Uterus (tissue), 3 donors: ENCODE measurements at regions not wholly inside any gene's neighbourhood (a gene's known extent, or its start where the extent isn't known, plus 50 kb on each side); places are given as distances from the start of the nearest gene placed in this dataset.

Experiments used
- DNase-seq, 2 donors: peaks; one replicate each; pipeline ENCODE4 v3.0.0-alpha.2; 2019 to 2020
- H3K27ac ChIP-seq, 2 donors: fragments of 200-600 bp; sonication (generic); 1 replicate in 1 of 2; 2 replicates in 1 of 2; pipeline ENCODE4 v1.5.1; 2016 to 2018
- H3K27me3 ChIP-seq, 2 donors: fragments of 200-600 bp; sonication (generic); one replicate each; pipeline ENCODE4 v1.5.1; 2018 to 2019; ENCODE audit warnings: control low read depth in 1 of 2
- H3K36me3 ChIP-seq, 2 donors: fragments of 200-600 bp; sonication (generic); one replicate each; pipeline ENCODE4 v1.5.1; 2019; ENCODE audit warnings: control low read depth in 1 of 2
- H3K4me1 ChIP-seq, 2 donors: fragments of 200-600 bp; sonication (generic); one replicate each; pipeline ENCODE4 v1.5.1; 2018 to 2019; ENCODE audit warnings: control low read depth in 1 of 2
- H3K4me3 ChIP-seq, 2 donors: fragments of 200-600 bp; sonication (generic); 1 replicate in 1 of 2; 2 replicates in 1 of 2; pipeline ENCODE4 v1.5.1; 2018 to 2019; ENCODE audit warnings: mild to moderate bottlenecking in 1 of 2
- H3K9me3 ChIP-seq, 2 donors: fragments of 200-600 bp; sonication (generic); one replicate each; pipeline ENCODE4 v1.5.1; 2019; ENCODE audit warnings: control low read depth in 1 of 2
- POLR2A ChIP-seq, 2 donors: fragments of 450-650 bp; IDR thresholded peaks; one replicate each; pipeline ENCODE4 v1.6.1; 2016; ENCODE audit warnings: antibody characterized with exemption in 2 of 2, mild to moderate bottlenecking in 1 of 2, moderate library complexity in 1 of 2
- intact Hi-C: fragments of 100-400 bp; cut with DNase I; formaldehyde crosslinking; loops from one replicate; pipeline ENCODE4 v1.15.1; 2023; ENCODE audit warnings: low total_unique reads
- TF ChIP-seq, protein P1 (sequence below), 4 experiments: fragments of 200-600 bp in 2 of 4; fragments of 450-650 bp in 2 of 4; sonication (generic) in 2 of 4; IDR thresholded peaks; one replicate each; pipeline ENCODE4 v1.5.1; 2016 to 2019; ENCODE audit warnings: antibody characterized with exemption in 4 of 4, mild to moderate bottlenecking in 2 of 4, moderate library complexity in 1 of 4
- donor health status: DM: yes; HTN: yes; CAD: no.

DNA sequence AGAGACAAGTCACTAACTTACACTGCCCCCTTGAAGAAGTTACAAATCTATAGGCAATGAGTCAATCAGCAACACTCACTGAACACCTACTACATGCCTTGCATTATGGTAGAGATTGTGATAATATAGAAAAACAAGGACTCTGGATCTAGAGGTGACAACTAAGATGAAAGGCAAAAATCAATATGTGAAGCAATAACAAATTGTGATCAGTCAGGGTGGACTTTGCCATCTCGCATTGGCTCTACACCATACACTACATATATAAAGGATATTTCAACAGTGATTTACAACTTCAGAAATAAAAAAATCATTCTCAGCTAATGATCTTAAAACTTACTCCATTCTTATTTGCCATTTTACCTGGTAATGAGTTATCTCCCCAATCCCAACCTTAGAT lies 210.7 kb upstream of the CD96 start:
- Histone ChIP-seq H3K4me3 (no peak overlapping the region), H3K9me3 (no peaks in the 10 kb centered on the region), H3K36me3 (no peaks in the 10 kb centered on the region), H3K27ac (no peak overlapping the region), H3K4me1 (no peaks in the 10 kb centered on the region), H3K27me3 (no peaks in the 10 kb centered on the region)
- intact Hi-C loops: no loop called here
- TF ChIP-seq POLR2A (IDR thresholded peaks at IDR 0.05): no peak
- TF ChIP-seq, protein P1, sequence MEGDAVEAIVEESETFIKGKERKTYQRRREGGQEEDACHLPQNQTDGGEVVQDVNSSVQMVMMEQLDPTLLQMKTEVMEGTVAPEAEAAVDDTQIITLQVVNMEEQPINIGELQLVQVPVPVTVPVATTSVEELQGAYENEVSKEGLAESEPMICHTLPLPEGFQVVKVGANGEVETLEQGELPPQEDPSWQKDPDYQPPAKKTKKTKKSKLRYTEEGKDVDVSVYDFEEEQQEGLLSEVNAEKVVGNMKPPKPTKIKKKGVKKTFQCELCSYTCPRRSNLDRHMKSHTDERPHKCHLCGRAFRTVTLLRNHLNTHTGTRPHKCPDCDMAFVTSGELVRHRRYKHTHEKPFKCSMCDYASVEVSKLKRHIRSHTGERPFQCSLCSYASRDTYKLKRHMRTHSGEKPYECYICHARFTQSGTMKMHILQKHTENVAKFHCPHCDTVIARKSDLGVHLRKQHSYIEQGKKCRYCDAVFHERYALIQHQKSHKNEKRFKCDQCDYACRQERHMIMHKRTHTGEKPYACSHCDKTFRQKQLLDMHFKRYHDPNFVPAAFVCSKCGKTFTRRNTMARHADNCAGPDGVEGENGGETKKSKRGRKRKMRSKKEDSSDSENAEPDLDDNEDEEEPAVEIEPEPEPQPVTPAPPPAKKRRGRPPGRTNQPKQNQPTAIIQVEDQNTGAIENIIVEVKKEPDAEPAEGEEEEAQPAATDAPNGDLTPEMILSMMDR (IDR thresholded peaks at IDR 0.05): no peak
- no peak for DNase-seq

DNA sequence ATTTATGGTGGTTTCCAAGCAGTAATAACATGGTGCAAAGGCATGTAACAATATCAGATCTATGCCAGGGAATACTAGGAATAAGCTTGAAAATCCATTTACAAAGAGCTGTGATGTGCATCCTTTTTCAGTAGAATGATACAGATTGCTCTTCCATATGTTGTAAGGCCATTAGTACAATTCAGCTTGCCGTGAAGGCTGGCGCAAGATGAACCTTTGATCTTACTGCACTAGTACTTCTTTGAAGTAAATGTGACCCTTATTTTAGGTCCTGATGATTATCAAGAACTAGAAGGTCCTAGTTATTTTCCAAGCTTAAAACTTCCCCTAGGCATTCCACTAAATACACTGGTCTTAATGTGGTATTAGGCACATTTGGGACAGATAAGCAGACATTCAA lies 210.1 kb upstream of the CD96 start:
- Histone ChIP-seq H3K27ac (no peak overlapping the region), H3K4me3 (no peak overlapping the region), H3K27me3 (no peaks in the 10 kb centered on the region), H3K4me1 (no peaks in the 10 kb centered on the region), H3K9me3 (no peaks in the 10 kb centered on the region), H3K36me3 (no peaks in the 10 kb centered on the region)
- TF ChIP-seq POLR2A (IDR thresholded peaks at IDR 0.05): no peak
- TF ChIP-seq, protein P1 (IDR thresholded peaks at IDR 0.05): no peak
- DNase-seq: no peak
- intact Hi-C loops: no loop called here

DNA sequence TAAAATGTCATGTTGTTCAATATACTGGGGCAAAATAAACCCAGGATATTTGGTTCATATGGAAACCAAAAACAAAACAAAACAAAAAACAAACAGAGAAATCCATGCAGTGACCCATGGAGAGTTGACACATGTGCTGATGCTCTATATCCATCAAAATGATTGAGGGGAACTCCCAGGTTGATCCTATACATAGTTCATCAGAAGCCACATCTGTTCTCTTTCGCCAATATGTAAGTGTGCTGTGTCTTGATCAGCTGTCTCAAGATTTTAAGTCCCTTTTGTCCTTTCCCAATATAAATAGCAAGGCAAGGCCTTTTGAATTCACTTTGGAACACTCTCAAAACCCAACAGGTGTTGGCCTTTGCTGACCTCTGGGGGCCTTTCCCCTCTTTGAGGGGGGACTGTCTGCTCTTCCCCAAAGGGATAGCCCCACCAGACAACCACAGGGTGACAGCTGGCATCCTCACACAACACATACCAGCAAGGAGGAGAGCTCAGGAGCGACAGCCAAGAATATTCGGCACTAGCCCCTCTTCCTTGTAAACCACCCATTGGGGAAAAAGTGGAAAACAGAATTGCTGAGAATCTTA lies 209.4 kb upstream of the CD96 start:
- Histone ChIP-seq H3K9me3 (no peaks in the 10 kb centered on the region), H3K27ac (no peak overlapping the region), H3K36me3 (no peaks in the 10 kb centered on the region), H3K27me3 (no peaks in the 10 kb centered on the region), H3K4me3 (no peak overlapping the region), H3K4me1 (no peaks in the 10 kb centered on the region)
- no peak for DNase-seq
- intact Hi-C loops: no loop called here
- TF ChIP-seq POLR2A (IDR thresholded peaks at IDR 0.05): no peak
- TF ChIP-seq, protein P1 (IDR thresholded peaks at IDR 0.05): no peak

DNA sequence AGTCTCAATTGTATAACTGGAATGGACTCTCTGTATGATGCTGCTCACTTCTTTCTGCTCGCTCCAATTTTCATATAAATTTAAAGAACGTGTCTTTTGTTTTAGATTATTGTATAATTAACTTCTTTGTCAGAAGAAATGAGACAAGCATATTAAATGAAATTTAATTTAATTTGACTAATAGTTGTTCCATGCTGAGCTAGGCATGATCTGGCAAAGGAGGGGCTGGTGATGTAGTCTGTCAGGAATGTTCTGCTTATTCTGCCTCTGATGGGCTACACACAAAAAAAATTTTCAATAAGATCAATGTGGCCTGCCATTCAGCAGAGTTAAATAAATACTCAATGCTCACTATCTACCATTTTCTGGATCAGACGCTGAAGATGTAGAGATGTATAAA lies 208.4 kb upstream of the CD96 start:
- Histone ChIP-seq H3K27me3 (no peaks in the 10 kb centered on the region), H3K4me1 (no peaks in the 10 kb centered on the region), H3K4me3 (no peak overlapping the region), H3K9me3 (no peaks in the 10 kb centered on the region), H3K36me3 (no peaks in the 10 kb centered on the region), H3K27ac (no peak overlapping the region)
- TF ChIP-seq, protein P1 (IDR thresholded peaks at IDR 0.05): no peak
- no peak for TF ChIP-seq POLR2A (IDR thresholded peaks at IDR 0.05)
- no peak for DNase-seq
- intact Hi-C loops: no loop called here

DNA sequence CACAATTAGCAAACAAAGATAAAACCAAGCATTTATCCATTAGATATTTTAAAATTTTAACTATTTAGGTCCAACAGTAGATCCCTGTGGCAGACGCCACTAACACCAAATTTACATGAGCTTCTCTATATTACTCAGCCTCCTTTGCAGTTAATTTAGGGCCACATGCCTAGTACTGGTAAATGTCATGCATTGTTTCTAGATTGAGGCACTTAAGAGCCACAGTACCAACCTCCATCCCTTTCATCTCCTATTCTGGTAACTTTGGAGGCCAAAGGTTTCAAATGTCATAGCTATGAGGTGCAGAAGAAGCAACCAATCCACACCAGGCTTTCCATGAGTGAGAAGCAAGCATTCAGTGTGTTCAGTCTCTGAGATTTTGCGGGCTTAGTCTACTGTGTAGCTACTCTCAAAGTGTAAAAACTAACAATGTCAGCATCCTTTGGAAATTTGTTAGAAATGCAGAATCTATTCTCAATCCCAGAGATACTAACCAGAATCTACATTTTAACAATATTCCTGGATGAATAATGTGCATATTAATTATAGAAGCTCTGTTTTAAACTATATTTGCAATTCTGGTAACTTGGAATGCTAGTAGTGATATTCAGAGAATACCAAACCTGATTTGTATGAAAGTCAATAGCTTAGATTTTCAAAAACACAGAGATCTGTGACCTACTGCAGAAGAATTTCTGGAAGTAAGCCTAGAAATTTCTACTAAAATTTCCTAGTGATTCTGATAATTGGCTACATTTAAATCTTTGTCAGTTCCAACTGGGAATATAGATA lies 206.3 kb upstream of the CD96 start:
- no peaks in the 10 kb centered on the region for H3K27me3 ChIP-seq
- H3K4me1 ChIP-seq: no peaks in the 10 kb centered on the region
- TF ChIP-seq, protein P1 (IDR thresholded peaks at IDR 0.05): no peak
- no peak for TF ChIP-seq POLR2A (IDR thresholded peaks at IDR 0.05)
- no peak overlapping the region for H3K4me3 ChIP-seq
- no peak overlapping the region for H3K27ac ChIP-seq
- DNase-seq: no peak
- no peaks in the 10 kb centered on the region for H3K36me3 ChIP-seq
- intact Hi-C loops: no loop called here
- no peaks in the 10 kb centered on the region for H3K9me3 ChIP-seq
